NOMO-1 treated with DMSO at 0.1 percent for 48 hours (cell line): ENCODE measurements at regions not wholly inside any gene's neighbourhood (a gene's known extent, or its start where the extent isn't known, plus 50 kb on each side); places are given as distances from the start of the nearest gene placed in this dataset.

Experiments
- DNase-seq: peaks from one replicate; lab custom pipeline; 2025; ENCODE audit not compliant: unreplicated experiment; lab: John Stamatoyannopoulos, UW

DNA sequence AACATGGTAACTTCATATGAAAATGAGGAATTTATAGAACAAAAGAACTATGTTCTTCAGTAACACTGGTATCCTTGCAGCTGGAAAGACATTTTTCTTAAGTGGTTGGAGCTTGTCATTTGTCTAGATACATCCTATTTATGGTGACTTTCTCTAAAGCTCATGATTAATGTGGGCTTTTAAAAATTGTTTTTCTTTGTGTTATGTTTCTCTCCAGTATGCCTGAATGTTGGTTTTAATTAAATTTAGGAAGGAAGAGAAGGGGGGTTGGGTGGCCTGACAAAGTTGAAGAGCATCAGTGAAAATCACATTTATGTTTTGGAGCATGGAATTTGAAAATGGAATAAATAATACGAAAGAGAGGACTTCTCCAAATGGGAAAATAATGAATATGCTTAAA is 457.1 kb upstream of the ETAA1 start:
- DNase-seq = no peak

DNA sequence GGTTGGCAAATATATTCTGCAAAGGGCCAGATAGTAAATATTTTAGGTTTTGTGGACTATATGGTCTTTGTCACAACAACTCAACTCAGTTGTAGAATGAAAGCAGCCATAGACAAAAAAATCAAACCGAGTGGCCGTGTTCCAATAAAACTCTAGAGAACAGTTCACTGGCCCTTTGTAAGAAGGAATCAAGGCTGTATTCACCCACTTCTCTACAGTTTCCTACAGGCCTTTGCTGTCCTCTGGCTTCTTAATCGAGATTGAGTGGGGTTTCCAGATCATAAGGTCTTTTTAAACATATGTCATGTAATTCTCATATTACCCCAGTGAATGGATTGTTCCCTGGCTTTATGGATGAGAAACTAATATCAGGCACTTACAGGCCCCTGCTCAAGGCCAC is 448.9 kb upstream of the ETAA1 start:
- no peak for DNase-seq

GRCh38 chr2:66957198-66957597 is 439.9 kb upstream of the ETAA1 start:
- no peak for DNase-seq

- DNase-seq = no peak
Measured at GRCh38 chr2:66957677-66958076, 439.5 kb upstream of the ETAA1 start.

GRCh38 chr2:66960161-66960560 is 437.0 kb upstream of the ETAA1 start:
- no peak for DNase-seq

DNA sequence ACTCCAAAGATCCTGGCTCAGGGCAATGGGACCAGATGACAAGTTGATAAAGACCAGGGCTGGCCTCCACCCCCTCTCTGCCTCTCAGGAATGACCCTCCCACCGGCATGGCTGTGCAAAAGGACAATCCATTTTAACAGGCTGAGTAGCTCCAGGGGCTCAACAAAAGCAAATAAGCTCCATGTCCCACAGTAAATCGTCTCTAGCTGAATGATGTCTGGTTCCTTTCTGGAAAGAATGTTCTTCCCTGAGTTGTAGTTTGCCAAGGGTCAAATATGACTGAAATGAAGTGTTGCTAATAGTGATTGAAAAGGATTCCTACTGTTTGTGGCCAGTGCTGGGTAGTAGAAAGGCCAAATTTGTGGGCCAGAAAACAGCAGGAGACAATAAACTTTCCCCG is 434.4 kb upstream of the ETAA1 start:
- no peak for DNase-seq

GRCh38 chr2:66966631-66967030 is 430.5 kb upstream of the ETAA1 start:
- DNase-seq = no peak

GRCh38 chr2:66968946-66969345 is 428.2 kb upstream of the ETAA1 start:
- DNase-seq = no peak

DNA sequence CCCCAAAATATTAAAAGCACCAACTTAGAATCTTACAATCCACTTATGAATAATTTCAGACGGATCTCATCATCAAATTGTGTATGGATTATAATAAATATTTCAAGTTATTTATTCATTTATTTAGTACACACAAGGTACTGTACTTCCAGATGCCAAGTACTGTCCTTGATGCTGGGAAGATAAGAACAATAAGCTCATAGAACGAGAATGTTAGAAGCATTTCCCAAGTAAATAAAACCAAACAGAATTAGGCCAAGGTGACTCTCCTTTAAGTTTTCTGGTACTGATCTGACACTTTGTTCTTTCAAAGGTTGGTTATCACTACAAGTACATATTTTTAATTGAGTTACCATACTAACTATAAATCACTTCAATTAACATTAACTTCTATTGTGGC is 416.1 kb upstream of the ETAA1 start:
- no peak for DNase-seq

DNA sequence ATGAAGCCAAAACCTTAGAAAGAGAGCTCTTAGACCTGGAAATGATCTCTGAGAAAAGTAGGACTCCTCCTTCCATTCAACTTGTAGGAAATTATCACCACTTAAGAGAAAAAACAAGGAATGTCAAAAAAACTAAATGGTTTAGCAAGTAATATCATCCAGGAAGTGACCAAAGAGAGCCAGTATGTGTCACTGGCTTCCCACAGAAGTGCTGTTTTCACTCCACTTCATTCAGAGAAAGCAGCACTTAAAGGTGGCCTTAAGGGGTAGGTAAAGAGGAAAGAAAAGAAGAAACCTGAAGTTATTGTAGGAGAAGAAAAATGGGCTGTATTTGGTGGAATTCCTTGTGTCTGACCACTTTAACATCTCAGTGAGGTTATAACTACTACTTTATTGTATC is 414.4 kb upstream of the ETAA1 start:
- DNase-seq = no peak

GRCh38 chr2:66984864-66985263 is 412.3 kb upstream of the ETAA1 start:
- no peak for DNase-seq

DNA sequence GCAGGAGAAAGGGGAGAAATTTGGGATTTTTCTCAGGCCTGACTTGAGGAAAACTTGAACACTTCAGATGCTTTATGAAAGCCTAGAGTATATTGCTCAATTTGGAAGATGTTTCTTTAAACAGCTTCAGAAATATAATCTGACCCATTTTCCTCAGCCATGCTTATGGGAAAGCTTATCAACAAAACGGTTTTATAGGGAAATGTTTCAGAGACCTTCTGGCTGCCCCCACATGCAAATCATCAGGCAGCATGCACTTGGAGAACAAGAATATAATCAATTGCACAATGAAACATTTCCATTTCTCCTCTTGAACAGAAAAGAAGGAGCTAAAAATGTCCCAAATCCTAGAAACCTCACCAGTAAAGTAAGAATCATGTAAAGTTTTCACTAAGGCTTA is 411.2 kb upstream of the ETAA1 start:
- DNase-seq = no peak

DNA sequence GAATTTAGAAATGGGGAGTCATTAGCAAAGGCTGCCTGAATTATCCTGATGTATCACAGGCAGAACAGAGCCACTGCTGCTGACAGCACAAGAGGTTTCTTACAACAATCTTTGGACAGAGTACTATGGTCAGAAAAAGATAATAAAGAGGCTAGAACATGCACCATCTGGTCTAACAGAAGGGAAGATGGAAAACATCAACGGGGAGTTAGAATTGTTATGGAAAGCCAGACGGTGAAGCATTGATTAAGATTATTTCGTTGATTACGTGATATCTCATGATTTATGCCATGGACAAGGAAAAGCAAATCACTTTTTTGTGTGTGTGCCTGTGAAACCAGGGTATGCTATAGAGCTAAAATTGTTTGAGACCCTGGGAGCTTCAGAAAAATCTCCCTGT is 409.4 kb upstream of the ETAA1 start:
- no peak for DNase-seq

- DNase-seq = no peak
Measured at GRCh38 chr2:66994654-66995053, 402.5 kb upstream of the ETAA1 start.

DNA sequence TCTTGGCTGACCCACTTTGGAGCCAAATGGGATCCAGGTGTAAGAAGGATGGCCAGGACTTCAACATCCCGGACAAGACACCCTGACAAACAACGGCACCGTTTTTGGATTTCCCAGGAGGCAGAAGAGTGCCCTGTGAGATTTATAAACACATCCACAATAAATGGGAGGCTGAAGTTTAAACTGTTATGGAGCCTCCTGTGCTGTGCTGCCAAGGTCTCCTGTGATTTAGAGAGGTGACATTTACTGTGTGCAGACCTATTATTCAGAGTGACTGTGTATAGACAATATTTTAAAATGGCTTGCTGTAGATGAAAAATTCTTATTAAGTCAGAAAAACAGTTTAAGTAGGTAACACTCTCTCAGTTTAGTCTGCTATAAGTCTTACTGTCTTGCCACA is 401.5 kb upstream of the ETAA1 start:
- DNase-seq = no peak

DNA sequence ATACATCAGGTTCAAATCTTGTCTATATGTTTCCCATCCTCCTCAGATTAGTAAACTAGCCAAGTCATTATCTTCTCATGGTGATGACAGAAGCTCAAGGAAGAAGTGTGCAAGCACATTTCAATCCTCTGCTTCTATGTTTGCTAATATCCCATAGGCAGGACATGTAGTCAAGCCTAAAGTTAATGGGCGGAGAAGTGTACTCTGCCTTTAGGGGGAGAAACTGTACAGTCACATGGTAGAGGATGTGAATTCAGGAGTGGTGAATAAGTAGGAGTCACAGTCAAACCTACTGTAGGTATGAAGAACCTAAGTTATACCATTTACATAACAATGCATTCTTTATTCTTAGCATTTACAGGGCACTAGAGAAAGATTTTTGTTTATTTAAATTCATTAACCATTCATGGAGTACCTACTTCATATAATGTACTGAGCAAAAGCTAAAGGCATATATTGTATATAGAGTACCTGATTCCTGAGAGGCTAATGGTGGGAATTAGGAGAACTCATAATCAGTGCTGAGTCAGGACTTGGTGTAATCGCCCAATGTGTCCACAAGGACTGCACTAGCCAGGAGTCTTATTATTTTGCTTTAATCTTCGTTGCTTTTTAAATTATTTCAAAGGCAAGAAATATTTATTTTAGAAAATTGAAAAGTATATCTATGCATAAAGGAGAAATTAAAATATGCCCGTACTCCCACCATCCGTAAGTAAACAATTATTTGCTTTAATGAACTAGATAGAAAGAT is 394.3 kb upstream of the ETAA1 start:
- DNase-seq = no peak

DNA sequence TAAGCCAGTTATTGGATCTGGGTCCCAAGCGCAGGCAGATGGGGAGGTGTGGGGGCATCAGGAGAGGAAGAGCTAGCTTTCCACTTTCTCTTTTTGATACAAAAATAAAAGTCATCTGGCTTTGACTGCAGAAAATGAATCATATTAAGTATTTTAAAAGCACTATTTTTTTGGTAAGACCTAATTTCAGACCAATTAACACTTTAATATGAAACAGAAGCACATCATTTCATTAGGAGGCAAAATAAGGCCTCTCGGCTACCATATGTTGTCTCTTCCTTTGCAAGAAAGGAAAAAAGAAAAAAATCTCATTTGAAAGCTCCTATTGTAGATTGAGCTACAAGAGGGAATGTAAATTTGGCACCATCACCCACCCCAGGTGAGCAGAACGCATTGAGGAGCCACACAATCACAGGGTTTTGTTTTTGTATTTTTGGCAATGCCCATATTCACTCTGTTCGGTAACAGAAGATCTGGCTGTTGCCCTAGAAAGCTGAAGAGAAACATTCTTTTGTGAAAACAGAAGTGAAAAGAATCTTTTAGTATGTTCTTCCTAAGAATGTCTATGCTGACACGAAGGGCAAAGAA is 390.7 kb upstream of the ETAA1 start:
- no peak for DNase-seq

DNA sequence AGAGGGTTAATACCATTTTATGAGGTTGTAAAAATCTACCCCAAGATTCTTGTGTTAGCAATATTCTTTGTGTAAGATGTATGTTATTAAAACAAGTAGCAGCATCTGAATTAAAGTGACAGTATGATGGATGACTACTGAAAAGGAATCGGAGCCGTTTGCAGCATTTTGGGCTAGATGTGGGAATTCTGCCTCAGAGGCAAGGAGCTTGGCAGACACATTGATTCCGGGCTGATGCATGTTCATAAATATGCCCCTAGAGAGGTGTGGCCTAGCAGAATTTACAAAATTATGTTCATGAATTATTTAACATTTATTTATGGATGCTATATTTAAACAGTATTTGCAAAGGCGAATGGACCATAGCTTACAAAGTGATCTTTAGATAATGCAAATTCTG is 389.0 kb upstream of the ETAA1 start:
- DNase-seq = no peak

- DNase-seq = no peak
Measured at GRCh38 chr2:67012165-67012564, 385.0 kb upstream of the ETAA1 start.

GRCh38 chr2:67013821-67014220 is 383.3 kb upstream of the ETAA1 start:
- no peak for DNase-seq

DNA sequence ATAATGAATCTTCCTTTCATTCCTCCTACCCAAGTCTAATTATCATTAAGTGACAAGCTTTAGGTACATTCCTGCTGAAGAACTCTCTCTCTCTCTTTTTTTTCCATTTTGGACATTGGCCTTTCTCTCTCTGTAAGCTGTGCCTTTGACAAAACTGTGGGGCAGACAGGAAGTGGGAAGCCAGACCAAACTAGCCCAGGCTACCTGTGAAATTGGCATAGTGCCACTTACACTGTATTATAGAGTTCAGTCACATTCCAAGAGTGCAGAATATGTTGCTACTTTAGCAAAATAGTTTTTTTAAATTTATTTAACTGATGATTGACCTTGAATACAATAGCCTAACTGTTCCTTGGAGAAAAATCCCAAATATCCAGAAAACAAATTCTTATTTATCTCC is 381.5 kb upstream of the ETAA1 start:
- no peak for DNase-seq

GRCh38 chr2:67018301-67018700 is 378.8 kb upstream of the ETAA1 start:
- DNase-seq = no peak

- no peak for DNase-seq
Measured at GRCh38 chr2:67032076-67032475, 365.1 kb upstream of the ETAA1 start.
